BLaER1 (cell line): ENCODE measurements at regions not wholly inside any gene's neighbourhood (a gene's known extent, or its start where the extent isn't known, plus 50 kb on each side); places are given as distances from the start of the nearest gene placed in this dataset.
"Not testable (repeated sequence)": the region's sequence is repeated elsewhere in the genome, so short reads cannot be mapped to it uniquely, and the experiment has no call there.

Source experiments
- H3K27ac ChIP-seq: shearing (Covaris generic); formaldehyde crosslinking; 2 replicates; pipeline ENCODE4 v1.8.1; 2022
- H3K27me3 ChIP-seq: shearing (Covaris generic); formaldehyde crosslinking; 2 replicates; pipeline ENCODE4 v1.8.1; 2022
- H3K36me3 ChIP-seq: shearing (Covaris generic); formaldehyde crosslinking; 2 replicates; pipeline ENCODE4 v1.8.1; 2022
- H3K4me1 ChIP-seq: shearing (Covaris generic); formaldehyde crosslinking; 2 replicates; pipeline ENCODE4 v1.8.1; 2022
- H3K4me2 ChIP-seq: shearing (Covaris generic); formaldehyde crosslinking; 2 replicates; pipeline ENCODE4 v1.8.1; 2022
- H3K4me3 ChIP-seq: shearing (Covaris generic); formaldehyde crosslinking; 2 replicates; pipeline ENCODE4 v1.8.1; 2022
- H3K9ac ChIP-seq: shearing (Covaris generic); formaldehyde crosslinking; 2 replicates; pipeline ENCODE4 v1.8.1; 2022
- H3K9me3 ChIP-seq: shearing (Covaris generic); formaldehyde crosslinking; 2 replicates; pipeline ENCODE4 v1.8.1; 2022
- H4K20me1 ChIP-seq: shearing (Covaris generic); formaldehyde crosslinking; 2 replicates; pipeline ENCODE4 v1.8.1; 2022
- Cebpa-rat ChIP-seq: shearing (Covaris generic); IDR thresholded peaks from 2 replicates; pipeline ENCODE4 v1.8.1; 2022

DNA sequence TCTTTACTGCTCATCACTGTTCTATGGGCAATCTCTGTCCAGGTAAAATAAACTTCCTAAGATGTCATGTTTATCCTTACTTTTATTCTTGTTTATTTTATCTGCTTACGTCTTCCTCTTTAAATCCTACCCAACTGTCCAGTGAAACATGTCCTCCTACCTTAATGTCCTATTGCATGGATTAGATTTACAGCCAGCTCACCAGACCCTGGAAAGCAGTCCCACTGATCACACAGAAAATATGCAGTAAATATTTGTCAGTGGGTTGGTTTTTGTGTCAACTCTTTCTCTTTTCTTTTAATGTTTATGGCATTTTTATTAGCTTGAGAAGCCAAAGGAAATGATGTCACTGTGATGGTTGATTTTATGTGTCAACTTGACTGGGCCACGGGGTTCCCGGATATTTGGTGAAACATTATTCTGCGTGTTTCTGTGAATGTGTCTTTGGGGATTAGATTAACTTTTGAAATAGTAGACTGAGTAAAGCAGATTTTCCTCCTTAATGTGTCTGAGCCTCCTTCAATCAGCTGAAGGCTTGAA is 258.3 kb downstream of the SRGAP2C start:
- Histone ChIP-seq H3K9me3 (no peaks in the 10 kb centered on the region), H3K9ac (no peak overlapping the region), H3K27me3 (no peaks in the 10 kb centered on the region), H3K4me2 (no peak overlapping the region), H3K27ac (no peak overlapping the region), H3K4me3 (no peak overlapping the region), H4K20me1 (no peaks in the 10 kb centered on the region), H3K4me1 (no peaks in the 10 kb centered on the region), H3K36me3 (no peaks in the 10 kb centered on the region)
- no peak for TF ChIP-seq Cebpa-rat

DNA sequence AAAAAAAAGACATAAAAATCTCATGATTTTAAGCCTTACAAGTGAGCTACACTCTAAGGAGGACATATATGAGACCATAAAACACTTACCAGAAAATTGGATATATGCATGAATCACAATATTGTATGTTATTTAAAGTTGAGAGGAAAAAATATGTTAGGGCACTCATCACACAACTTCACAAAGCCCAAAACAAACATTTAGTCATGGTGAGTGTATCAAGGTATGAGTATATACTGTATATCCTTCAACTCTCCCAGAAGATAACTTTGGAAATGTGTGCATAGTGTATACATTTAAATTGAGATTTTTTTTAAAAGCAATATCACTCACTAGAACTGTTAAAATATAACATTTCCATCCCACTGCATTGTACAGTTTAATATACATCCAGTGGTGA is 259.3 kb downstream of the SRGAP2C start:
- Histone ChIP-seq H3K9ac (no peak overlapping the region), H3K36me3 (no peaks in the 10 kb centered on the region), H3K4me3 (no peak overlapping the region), H3K27me3 (no peaks in the 10 kb centered on the region), H3K9me3 (no peaks in the 10 kb centered on the region), H3K27ac (no peak overlapping the region), H3K4me1 (no peaks in the 10 kb centered on the region), H4K20me1 (no peaks in the 10 kb centered on the region), H3K4me2 (no peak overlapping the region)
- TF ChIP-seq Cebpa-rat, result no peak

DNA sequence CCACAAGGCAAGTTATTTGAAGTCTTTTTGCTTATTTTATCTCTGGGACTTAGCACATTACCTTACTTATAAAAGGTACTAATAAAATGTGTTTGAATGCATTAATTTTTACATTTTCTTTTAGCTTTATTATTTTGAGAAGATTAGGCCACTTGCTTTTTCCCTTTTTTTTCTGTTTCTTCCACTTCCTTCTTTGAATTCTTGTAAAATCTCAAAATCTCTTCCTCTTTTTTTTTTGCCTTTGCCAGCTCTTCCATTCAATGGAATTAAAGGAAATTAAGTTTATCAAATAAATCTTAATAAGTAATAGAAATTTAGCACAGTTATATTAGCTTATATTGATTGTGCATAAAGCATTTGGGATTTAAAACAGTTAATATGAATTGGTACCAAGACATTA is 260.9 kb downstream of the SRGAP2C start:
- no peak overlapping the region for H3K9ac ChIP-seq
- TF ChIP-seq Cebpa-rat, result no peak
- no peaks in the 10 kb centered on the region for H4K20me1 ChIP-seq
- H3K4me1 ChIP-seq, result no peaks in the 10 kb centered on the region
- H3K27me3 ChIP-seq, result no peaks in the 10 kb centered on the region
- no peaks in the 10 kb centered on the region for H3K9me3 ChIP-seq
- no peaks in the 10 kb centered on the region for H3K36me3 ChIP-seq
- no peak overlapping the region for H3K4me3 ChIP-seq
- H3K4me2 ChIP-seq, result no peak overlapping the region
- H3K27ac ChIP-seq, result no peak overlapping the region

DNA sequence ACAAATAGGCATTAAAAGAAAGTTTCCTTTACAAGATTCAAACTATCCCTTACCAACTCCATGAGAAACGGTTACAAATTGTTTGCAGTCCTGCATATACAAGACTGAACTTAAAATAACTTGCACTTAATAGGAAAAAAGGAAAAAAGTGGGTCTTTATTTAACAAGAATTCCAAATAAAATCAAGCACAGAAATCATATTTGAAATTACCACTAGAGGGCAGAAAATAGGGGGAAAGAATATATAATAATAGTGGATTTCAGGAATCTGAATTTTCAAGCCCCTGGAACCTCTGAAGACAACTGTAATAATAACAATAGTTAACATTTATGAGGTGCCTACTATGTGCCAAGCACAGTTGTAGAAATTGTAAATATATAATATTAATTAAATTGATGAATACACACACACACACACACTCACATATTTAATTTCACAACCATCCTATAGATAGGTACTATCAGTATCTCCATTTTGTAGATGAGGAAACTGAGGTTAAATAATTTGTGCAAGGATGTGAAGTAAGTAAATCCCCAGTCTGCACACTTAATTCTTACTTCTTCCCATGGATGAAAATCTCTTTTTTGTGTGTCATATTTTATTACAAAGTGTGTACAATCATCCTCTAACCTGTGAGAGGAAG is 262.6 kb downstream of the SRGAP2C start:
- H3K27ac ChIP-seq, H3K9ac ChIP-seq, H3K4me2 ChIP-seq, H3K4me3 ChIP-seq, H3K27me3 ChIP-seq, H3K4me1 ChIP-seq, H4K20me1 ChIP-seq, H3K36me3 ChIP-seq, H3K9me3 ChIP-seq: not testable (repeated sequence)

DNA sequence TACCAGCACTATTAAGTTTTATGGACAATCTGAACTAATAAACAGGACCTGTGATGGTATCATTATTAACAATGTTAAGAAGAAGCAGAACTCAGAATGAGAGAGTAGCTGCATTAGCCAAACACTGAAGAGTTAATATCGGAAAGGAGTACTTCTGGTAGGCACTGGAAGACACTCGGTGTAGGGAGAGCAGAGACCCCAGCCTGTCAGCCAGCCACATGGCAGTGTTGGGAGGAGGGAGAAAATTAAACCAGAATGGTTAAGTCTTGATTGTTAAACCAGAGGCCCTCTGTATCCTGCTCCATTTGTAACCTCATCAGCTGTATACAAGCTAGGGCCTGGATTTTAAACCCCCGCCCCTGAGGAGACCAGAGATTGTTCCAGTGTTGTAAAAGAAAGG is 263.3 kb downstream of the SRGAP2C start:
- not testable (repeated sequence) for H3K4me1 ChIP-seq, H4K20me1 ChIP-seq, H3K9ac ChIP-seq, H3K27ac ChIP-seq, H3K27me3 ChIP-seq, H3K4me3 ChIP-seq, H3K4me2 ChIP-seq, H3K36me3 ChIP-seq, H3K9me3 ChIP-seq

DNA sequence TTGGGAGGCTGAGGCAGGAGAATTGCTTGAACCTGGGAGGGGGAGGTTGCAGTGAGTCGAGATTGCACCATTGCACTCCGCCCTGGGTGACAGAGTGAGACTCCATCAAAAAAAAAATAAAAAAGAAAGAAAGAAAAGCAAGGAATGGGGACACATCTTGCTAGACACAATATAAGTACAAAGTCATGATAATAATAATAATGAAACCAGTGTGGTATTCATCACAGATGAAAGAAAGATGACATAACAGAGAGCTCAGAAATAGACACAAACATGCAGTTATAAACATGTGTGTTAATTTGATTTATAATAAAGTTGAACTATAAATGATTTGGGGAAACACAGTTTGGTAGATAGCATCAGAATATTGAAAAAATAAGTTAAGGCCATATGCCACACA is 264.1 kb downstream of the SRGAP2C start:
- Histone ChIP-seq H3K27me3 (no peaks in the 10 kb centered on the region), H3K27ac (no peak overlapping the region), H3K36me3 (no peaks in the 10 kb centered on the region), H4K20me1 (no peaks in the 10 kb centered on the region), H3K9me3 (no peaks in the 10 kb centered on the region; the same call in 1 of the 2 replicates), H3K4me3 (no peak overlapping the region), H3K4me2 (no peak overlapping the region), H3K9ac (no peak overlapping the region), H3K4me1 (no peaks in the 10 kb centered on the region)
- no peak for TF ChIP-seq Cebpa-rat

DNA sequence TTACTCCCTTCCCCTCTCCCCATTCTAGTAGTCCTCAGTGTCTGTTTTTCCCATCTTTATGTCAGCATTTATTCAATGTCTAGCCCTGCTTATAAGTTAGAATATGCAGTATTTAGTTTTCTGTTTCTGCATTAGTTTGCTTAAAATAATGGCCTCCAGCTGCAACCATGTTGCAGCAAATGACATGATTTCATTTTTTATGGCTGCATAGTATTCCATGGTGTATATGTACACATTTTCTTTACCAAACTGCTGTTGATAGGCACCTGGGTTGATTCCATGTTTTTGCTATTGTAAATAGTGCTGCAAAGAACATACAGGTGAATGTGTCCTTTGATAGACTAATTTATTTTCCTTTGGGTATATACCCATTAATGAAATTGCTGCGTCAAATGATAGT is 267.7 kb downstream of the SRGAP2C start:
- Histone ChIP-seq H3K9ac (no peak overlapping the region), H3K9me3 (no peaks in the 10 kb centered on the region; the same call in 1 of the 2 replicates), H3K4me2 (no peak overlapping the region), H3K4me3 (no peak overlapping the region), H4K20me1 (no peaks in the 10 kb centered on the region), H3K4me1 (peaks cover 7% of the 10 kb centered on the region), H3K27me3 (no peaks in the 10 kb centered on the region), H3K36me3 (no peaks in the 10 kb centered on the region), H3K27ac (no peak overlapping the region)
- no peak for TF ChIP-seq Cebpa-rat

DNA sequence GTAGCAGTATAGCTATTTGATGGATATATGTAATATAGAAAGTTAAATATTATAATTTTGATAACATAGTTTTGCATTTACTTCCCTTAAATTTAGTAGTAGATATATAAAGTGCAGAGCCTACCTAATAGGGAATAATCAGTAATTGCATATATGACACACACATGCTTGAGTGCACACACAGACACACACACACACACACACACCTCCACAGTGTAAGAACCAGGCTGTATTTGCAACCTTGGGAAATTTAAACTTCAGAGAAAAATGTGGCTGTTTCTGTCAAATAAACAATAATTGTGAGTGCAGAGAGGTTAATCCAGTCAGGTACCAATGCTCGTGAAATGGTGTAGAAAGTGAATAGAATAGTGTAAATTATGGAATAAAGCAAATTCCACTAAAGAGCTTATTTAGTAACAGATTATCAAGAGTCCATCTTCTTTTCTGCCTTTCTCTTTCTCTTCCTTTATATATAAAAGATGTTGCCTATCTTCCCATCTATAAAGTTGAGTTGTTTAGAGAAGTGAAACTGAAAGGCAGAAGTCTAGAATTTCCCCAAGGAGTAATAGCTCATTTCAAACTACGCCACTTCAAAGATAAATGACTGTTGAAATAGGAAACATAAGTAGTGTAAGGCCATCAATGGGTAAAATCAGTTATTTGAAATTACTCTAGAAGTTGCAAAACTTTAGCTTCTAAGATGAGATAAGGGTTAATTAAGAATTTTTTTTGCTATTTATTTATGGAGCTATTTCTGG is 273.7 kb downstream of the SRGAP2C start:
- Histone ChIP-seq H3K4me1 (peaks cover 34% of the 10 kb centered on the region), H3K4me2 (peak overlapping the region; percentile 83), H3K36me3 (no peaks in the 10 kb centered on the region), H3K27me3 (no peaks in the 10 kb centered on the region), H3K9ac (no peak overlapping the region), H3K4me3 (peak overlapping the region; percentile 40), H3K9me3 (no peaks in the 10 kb centered on the region), H3K27ac (peak overlapping the region; percentile 77), H4K20me1 (no peaks in the 10 kb centered on the region)
- no peak for TF ChIP-seq Cebpa-rat

DNA sequence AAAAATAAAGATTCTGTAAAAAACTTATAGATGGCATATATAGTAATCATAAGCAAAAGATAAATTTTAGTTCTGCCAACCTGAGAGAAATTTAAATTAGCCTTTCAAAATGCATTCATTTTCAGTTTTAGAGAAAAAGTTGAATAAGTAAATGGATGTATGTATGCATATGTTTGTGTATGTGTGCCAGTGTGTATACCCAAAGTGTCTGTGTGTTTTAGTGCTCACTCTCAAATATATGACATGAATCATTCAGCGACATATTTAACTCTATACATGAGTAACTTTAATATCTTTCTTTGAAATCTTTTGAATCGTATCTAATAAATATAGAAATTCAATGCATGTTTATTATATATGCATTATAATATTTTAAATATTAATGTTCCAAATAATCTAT is 274.5 kb downstream of the SRGAP2C start:
- no peaks in the 10 kb centered on the region for H3K36me3 ChIP-seq
- no peaks in the 10 kb centered on the region for H3K9me3 ChIP-seq
- peak overlapping the region; percentile 45; the same call in 1 of the 2 replicates for H3K4me2 ChIP-seq
- no peak overlapping the region for H3K9ac ChIP-seq
- TF ChIP-seq Cebpa-rat, result no peak
- H3K27ac ChIP-seq, result no peak overlapping the region
- H3K4me1 ChIP-seq, result peaks cover 34% of the 10 kb centered on the region
- no peaks in the 10 kb centered on the region for H3K27me3 ChIP-seq
- no peaks in the 10 kb centered on the region for H4K20me1 ChIP-seq
- H3K4me3 ChIP-seq, result no peak overlapping the region

DNA sequence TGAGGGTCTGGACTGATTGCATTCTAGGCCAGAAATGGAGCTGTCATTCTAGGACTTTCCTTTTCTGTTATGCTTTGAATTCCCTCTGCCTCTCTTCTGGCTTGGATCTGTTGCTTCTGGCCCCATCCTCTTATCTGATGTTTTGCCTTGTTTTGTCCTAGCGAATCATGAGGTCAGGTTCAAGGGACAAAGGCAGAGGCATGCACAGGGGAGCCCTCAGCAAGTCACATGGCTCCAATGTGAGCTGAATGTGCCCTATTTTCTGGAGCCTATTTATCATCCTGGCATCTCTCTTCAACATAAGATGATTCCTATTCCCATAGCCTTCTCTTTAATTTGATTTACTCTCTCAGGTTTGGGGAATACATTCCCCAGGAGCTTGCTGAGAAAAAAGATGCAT is 284.6 kb downstream of the SRGAP2C start:
- not testable (repeated sequence) for H3K4me2 ChIP-seq, H4K20me1 ChIP-seq, H3K27ac ChIP-seq, H3K36me3 ChIP-seq, H3K4me3 ChIP-seq, H3K9ac ChIP-seq, H3K4me1 ChIP-seq, H3K9me3 ChIP-seq, H3K27me3 ChIP-seq

DNA sequence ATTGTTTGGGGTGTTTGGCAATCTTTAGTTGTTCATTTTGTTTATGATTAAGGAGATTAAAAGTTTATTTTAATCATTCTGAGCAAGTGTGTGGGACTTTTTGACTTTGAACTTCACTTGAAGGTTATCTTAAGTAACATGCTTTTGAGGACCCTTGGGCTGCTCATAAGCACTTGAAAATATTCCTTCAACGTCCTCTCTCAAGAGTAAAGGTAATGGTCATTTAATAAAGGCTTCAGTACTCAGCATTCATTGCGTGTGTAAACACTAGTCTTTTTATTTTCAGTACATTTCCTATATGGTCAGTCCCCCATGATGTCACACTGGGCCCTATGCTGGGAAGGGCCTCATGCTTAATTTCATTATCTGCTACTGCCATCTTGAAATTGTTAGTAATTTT is 285.6 kb downstream of the SRGAP2C start:
- H3K36me3 ChIP-seq, H3K9ac ChIP-seq, H4K20me1 ChIP-seq, H3K27ac ChIP-seq, H3K4me2 ChIP-seq, H3K27me3 ChIP-seq, H3K9me3 ChIP-seq, H3K4me1 ChIP-seq, H3K4me3 ChIP-seq: not testable (repeated sequence)
